ENCODE measurements at regions not wholly inside any gene's neighbourhood (a gene's known extent, or its start where the extent isn't known, plus 50 kb on each side); places are given as distances from the start of the nearest gene placed in this dataset.

GRCh38 chr21:18170829-18171228 is 73.8 kb upstream of the CHODL start:
- Histone ChIP-seq H3K36me3 (ENCODE audit: control insufficient read depth in 2 of 4, insufficient read depth in 4 of 4, low read length in 3 of 4) (no peaks in the 10 kb centered on the region), H3K79me1 (ENCODE audit: low read depth, low read length) (no peaks in the 10 kb centered on the region), H2AFZ (ENCODE audit: low read length) (no peak overlapping the region), H3K23ac (ENCODE audit: insufficient read length) (no peak overlapping the region), H4K20me1 (replicated peaks in 1 of 2; ENCODE audit: control insufficient read depth in 1 of 2, insufficient read depth in 2 of 2, low read length in 2 of 2) (no peaks in the 10 kb centered on the region), H3K9me3 (ENCODE audit: insufficient read depth in 2 of 2, low read depth in 1 of 2, low read length in 1 of 2) (no peaks in the 10 kb centered on the region), H2BK12ac (ENCODE audit: low read depth, low read length) (no peak overlapping the region), H2BK5ac (ENCODE audit: low read depth, low read length) (no peak overlapping the region), H3K79me2 (ENCODE audit: control insufficient read depth in 1 of 2, insufficient read depth in 2 of 2, low read length in 2 of 2) (no peaks in the 10 kb centered on the region), H3K27ac (ENCODE audit: low read depth, low read length) (no peak overlapping the region), H4K8ac (ENCODE audit: extremely low read depth, insufficient read depth, low read length) (no peak overlapping the region), H3K27me3 (replicated peaks in 1 of 4; ENCODE audit: control insufficient read depth in 3 of 4, extremely low read depth in 1 of 4, insufficient read depth in 3 of 4, low read length in 3 of 4) (no peaks in the 10 kb centered on the region), H3K23me2 (ENCODE audit: low read depth, low read length) (no peaks in the 10 kb centered on the region), H3K4ac (replicated peaks; ENCODE audit: insufficient read length, low read depth, low read length) (no peak overlapping the region), H3K4me2 (ENCODE audit: insufficient read depth in 1 of 2, low read depth in 2 of 2, low read length in 2 of 2) (no peak overlapping the region), H3K9ac (replicated peaks in 1 of 4; ENCODE audit: extremely low read depth in 1 of 4, low read depth in 3 of 4, low read length in 3 of 4) (no peak overlapping the region), H3K4me1 (replicated peaks in 1 of 4; ENCODE audit: control insufficient read depth in 3 of 4, insufficient read depth in 4 of 4, low read length in 3 of 4) (no peaks in the 10 kb centered on the region), H2BK120ac (replicated peaks; ENCODE audit: low read depth, low read length) (no peak overlapping the region), H2AK5ac (ENCODE audit: low read depth, low read length) (no peak overlapping the region), H4K5ac (ENCODE audit: insufficient read length, low read depth, low read length) (no peak overlapping the region), H3K18ac (ENCODE audit: extremely low read depth, low read length) (no peak overlapping the region), H2BK15ac (ENCODE audit: low read length) (no peak overlapping the region), H3K56ac (replicated peaks; ENCODE audit: insufficient read length, low read depth, low read length) (no peak overlapping the region), H2BK20ac (ENCODE audit: low read length) (no peak overlapping the region), H4K91ac (replicated peaks; ENCODE audit: insufficient read length, low read length) (no peak overlapping the region), H3K4me3 (ENCODE audit: extremely low read depth in 1 of 4, insufficient read depth in 2 of 4, low read depth in 3 of 4, low read length in 4 of 4) (no peak overlapping the region), H3K14ac (ENCODE audit: insufficient read length) (no peak overlapping the region)
- no peak for TF ChIP-seq EP300 (IDR thresholded peaks at IDR 0.05; ENCODE audit: borderline replicate concordance in 1 of 2, low read depth in 2 of 2, low read length in 2 of 2)
- no peak for TF ChIP-seq ASH2L (IDR thresholded peaks at IDR 0.05; ENCODE audit: low read length)
- no peak for TF ChIP-seq CBX8 (IDR thresholded peaks at IDR 0.05; ENCODE audit: borderline replicate concordance, low read depth, low read length)
- TF ChIP-seq HDAC6 (IDR thresholded peaks at IDR 0.05; ENCODE audit: low read depth, low read length): no peak
- no peak for TF ChIP-seq RBBP5 (IDR thresholded peaks at IDR 0.05; ENCODE audit: borderline replicate concordance, low read depth, low read length)
- TF ChIP-seq GTF2F1 (IDR thresholded peaks at IDR 0.05; ENCODE audit: borderline replicate concordance, low read depth, low read length): no peak
- TF ChIP-seq TCF12 (IDR thresholded peaks at IDR 0.05; ENCODE audit: low read depth, low read length): no peak
- TF ChIP-seq SP2 (IDR thresholded peaks at IDR 0.05; ENCODE audit: low read length): no peak
- TF ChIP-seq GABPA (IDR thresholded peaks at IDR 0.05; ENCODE audit: borderline replicate concordance, insufficient read depth, low read length): no peak
- no peak for TF ChIP-seq JUND (IDR thresholded peaks at IDR 0.05; ENCODE audit: low read length)
- TF ChIP-seq PHF8 (conservative IDR thresholded peaks at IDR 0.05; ENCODE audit: low read depth, low read length): no peak
- ChIA-PET POLR2A (ENCODE audit: partially characterized antibody) (no interaction called here), CTCF (ENCODE audit: partially characterized antibody) (no interaction called here)
- FAIRE-seq: no peak
- no peak for DNase-seq (ENCODE audit: low read depth in 1 of 2, low spot score in 2 of 2)
- 97% methylated on average over 1 of the region's 2 CpGs; no CpG with 5 or more reads in 1 of the 2 experiments for WGBS, 2 experiments (ENCODE audit: extremely low coverage in 1 of 2, insufficient coverage in 1 of 2, insufficient read length in 1 of 2, insufficient replicate concordance in 2 of 2, low coverage in 1 of 2, low lambda C conversion rate in 2 of 2, missing lambda C conversion rate in 1 of 2)
